ENCODE measurements at regions not wholly inside any gene's neighbourhood (a gene's known extent, or its start where the extent isn't known, plus 50 kb on each side); places are given as distances from the start of the nearest gene placed in this dataset.
"Not testable (repeated sequence)": the region's sequence is repeated elsewhere in the genome, so short reads cannot be mapped to it uniquely, and the experiment has no call there.

GRCh38 chr17:15864472-15864871, 80.5 kb upstream of the ADORA2B start:
- not testable (repeated sequence) for DNase-seq

- not testable (repeated sequence) for DNase-seq
Measured at GRCh38 chr17:15866015-15866414, 78.9 kb upstream of the ADORA2B start.

GRCh38 chr17:15867331-15867730, 77.6 kb upstream of the ADORA2B start:
- not testable (repeated sequence) for DNase-seq

GRCh38 chr17:15869868-15870267, 75.1 kb upstream of the ADORA2B start:
- not testable (repeated sequence) for DNase-seq

GRCh38 chr17:15872677-15873076, 72.3 kb upstream of the ADORA2B start:
- DNase-seq: not testable (repeated sequence)

- not testable (repeated sequence) for DNase-seq
Measured at GRCh38 chr17:15877882-15878500, 66.9 kb upstream of the ADORA2B start.

GRCh38 chr17:15882058-15882720, 62.7 kb upstream of the ADORA2B start:
- no peak for DNase-seq

GRCh38 chr17:15882777-15883176, 62.2 kb upstream of the ADORA2B start:
- DNase-seq: no peak

- DNase-seq: no peak
Measured at GRCh38 chr17:15883617-15884111, 61.3 kb upstream of the ADORA2B start.

GRCh38 chr17:15884731-15885130, 60.2 kb upstream of the ADORA2B start:
- DNase-seq: no peak

GRCh38 chr17:15885770-15886169, 59.2 kb upstream of the ADORA2B start:
- DNase-seq: no peak

- no peak for DNase-seq
Measured at GRCh38 chr17:15886221-15886620, 58.7 kb upstream of the ADORA2B start.

- DNase-seq: no peak
Measured at GRCh38 chr17:15886804-15887203, 58.1 kb upstream of the ADORA2B start.

GRCh38 chr17:15888436-15888835, 56.5 kb upstream of the ADORA2B start:
- no peak for DNase-seq

GRCh38 chr17:15890279-15890892, 54.5 kb upstream of the ADORA2B start:
- DNase-seq: no peak

GRCh38 chr17:15891318-15891717, 53.6 kb upstream of the ADORA2B start:
- no peak for DNase-seq

GRCh38 chr17:15892244-15892643, 52.7 kb upstream of the ADORA2B start:
- no peak for DNase-seq

GRCh38 chr17:15892731-15893657, 51.9 kb upstream of the ADORA2B start:
- DNase-seq: no peak

GRCh38 chr17:15893658-15894024, 51.3 kb upstream of the ADORA2B start:
- no peak for DNase-seq

- DNase-seq: no peak
Measured at GRCh38 chr17:15894258-15894657, 50.7 kb upstream of the ADORA2B start.

- DNase-seq: no peak
Measured at GRCh38 chr17:15894913-15895658, 49.8 kb upstream of the ADORA2B start.

All from stimulated activated CD4-positive, alpha-beta T cell treated with anti-CD3 and anti-CD28 coated beads, Interleukin-15, amount 100 ng/mL, for 24 hours (primary cell).